Heart left ventricle (tissue), 13 donors: ENCODE measurements at regions not wholly inside any gene's neighbourhood (a gene's known extent, or its start where the extent isn't known, plus 50 kb on each side); places are given as distances from the start of the nearest gene placed in this dataset.

Experiments used
- POLR2A ChIP-seq, 2 donors: fragments of 450-650 bp; IDR thresholded peaks; one replicate each; pipeline ENCODE4 v1.6.1; 2017; ENCODE audit warnings: antibody characterized with exemption in 2 of 2, mild to moderate bottlenecking in 2 of 2, moderate library complexity in 2 of 2
- TF ChIP-seq, protein P1 (sequence below), 12 donors: fragments of 200-600 bp; sonication (generic) in 4 of 12; IDR thresholded peaks; one replicate each; pipeline versions ENCODE4 v1.5.0 to v1.8.0; 2018 to 2022; ENCODE audit warnings: antibody characterized with exemption in 12 of 12, mild to moderate bottlenecking in 5 of 12
- donor health status: ischemic (EF 13 %, LVEDD 7.1; RV severe dilation, severe dysfunction).
- donor health status: DM: no; HTN: yes; CAD: no.
- donor health status: DM: no; HTN: no; CAD: no.
- donor health status: ischemic (EF 25% LVEDD 6.9; RV normal size, moderate dysfunction).
- donor health status: ischemic (EF 25% LVEDD 5.7; RV mildly dilated, moderate dysfunction).
- donor health status: ischemic (EF 35%, LVEDD 5.7; RV mildly dilated, moderate dysfunction).
- donor health status: nonischemic (EF 11% LVEDD 7.7; RV severe dilation, severe dysfunction).
- donor health status: DM: yes; HTN: yes; CAD: no.
- donor health status: PGD.
- donor health status: ischemic (EF 29% LVEDD 5.4; RV normal size, mild dysfunction).
- donor health status: nonischemic (EF 23%, LVEDD 6.1; RV moderate dilation, normal function).

DNA sequence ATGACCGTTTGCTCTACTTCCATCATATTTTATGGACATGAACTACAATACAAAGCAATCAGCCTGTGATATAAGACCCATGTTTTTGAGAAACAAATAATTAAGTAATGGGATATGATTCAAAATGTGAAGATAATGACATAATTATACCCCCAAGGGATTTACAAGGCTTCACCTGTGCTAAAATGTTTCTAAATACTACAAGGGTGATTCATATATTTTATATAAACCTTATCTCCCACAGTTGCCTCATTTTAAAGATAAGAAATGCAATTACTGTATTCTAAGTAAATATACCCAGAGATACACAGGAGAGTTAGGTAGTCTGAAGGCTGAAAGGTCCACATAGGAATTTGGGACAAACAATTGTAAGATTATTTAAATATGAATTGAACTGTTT, 662.0 kb upstream of the CHD1 start:
- TF ChIP-seq, protein P1, sequence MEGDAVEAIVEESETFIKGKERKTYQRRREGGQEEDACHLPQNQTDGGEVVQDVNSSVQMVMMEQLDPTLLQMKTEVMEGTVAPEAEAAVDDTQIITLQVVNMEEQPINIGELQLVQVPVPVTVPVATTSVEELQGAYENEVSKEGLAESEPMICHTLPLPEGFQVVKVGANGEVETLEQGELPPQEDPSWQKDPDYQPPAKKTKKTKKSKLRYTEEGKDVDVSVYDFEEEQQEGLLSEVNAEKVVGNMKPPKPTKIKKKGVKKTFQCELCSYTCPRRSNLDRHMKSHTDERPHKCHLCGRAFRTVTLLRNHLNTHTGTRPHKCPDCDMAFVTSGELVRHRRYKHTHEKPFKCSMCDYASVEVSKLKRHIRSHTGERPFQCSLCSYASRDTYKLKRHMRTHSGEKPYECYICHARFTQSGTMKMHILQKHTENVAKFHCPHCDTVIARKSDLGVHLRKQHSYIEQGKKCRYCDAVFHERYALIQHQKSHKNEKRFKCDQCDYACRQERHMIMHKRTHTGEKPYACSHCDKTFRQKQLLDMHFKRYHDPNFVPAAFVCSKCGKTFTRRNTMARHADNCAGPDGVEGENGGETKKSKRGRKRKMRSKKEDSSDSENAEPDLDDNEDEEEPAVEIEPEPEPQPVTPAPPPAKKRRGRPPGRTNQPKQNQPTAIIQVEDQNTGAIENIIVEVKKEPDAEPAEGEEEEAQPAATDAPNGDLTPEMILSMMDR (IDR thresholded peaks at IDR 0.05) = no peak
- TF ChIP-seq POLR2A (IDR thresholded peaks at IDR 0.05) = no peak
